ENCODE measurements at regions not wholly inside any gene's neighbourhood (a gene's known extent, or its start where the extent isn't known, plus 50 kb on each side); places are given as distances from the start of the nearest gene placed in this dataset.

DNA sequence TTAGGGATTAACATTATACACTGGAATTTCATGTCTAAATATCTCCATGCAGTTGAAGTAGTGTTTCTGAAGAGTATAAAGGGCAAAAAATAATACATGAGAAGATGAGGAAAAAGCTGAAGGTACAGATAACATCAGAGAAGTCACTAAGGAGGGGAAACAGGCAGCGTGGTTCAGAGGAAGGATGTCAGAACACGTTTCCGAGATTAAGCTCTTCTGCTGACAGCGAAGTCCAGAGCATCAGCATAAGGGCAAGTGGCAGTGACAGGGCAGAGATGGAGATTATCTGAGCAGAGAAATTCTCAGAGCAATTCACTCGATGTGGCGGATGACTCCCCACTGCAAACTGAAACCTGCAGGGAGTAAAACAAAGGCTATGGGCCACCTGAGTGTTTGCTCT is 443.2 kb upstream of the FRG1 start:
- TF ChIP-seq, protein P1, sequence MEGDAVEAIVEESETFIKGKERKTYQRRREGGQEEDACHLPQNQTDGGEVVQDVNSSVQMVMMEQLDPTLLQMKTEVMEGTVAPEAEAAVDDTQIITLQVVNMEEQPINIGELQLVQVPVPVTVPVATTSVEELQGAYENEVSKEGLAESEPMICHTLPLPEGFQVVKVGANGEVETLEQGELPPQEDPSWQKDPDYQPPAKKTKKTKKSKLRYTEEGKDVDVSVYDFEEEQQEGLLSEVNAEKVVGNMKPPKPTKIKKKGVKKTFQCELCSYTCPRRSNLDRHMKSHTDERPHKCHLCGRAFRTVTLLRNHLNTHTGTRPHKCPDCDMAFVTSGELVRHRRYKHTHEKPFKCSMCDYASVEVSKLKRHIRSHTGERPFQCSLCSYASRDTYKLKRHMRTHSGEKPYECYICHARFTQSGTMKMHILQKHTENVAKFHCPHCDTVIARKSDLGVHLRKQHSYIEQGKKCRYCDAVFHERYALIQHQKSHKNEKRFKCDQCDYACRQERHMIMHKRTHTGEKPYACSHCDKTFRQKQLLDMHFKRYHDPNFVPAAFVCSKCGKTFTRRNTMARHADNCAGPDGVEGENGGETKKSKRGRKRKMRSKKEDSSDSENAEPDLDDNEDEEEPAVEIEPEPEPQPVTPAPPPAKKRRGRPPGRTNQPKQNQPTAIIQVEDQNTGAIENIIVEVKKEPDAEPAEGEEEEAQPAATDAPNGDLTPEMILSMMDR (IDR thresholded peaks at IDR 0.05), result no peak
- TF ChIP-seq RAD21 (conservative IDR thresholded peaks at IDR 0.05 in 1 of 2, IDR thresholded peaks at IDR 0.05 in 1 of 2), result no peak
- TF ChIP-seq, protein P2, sequence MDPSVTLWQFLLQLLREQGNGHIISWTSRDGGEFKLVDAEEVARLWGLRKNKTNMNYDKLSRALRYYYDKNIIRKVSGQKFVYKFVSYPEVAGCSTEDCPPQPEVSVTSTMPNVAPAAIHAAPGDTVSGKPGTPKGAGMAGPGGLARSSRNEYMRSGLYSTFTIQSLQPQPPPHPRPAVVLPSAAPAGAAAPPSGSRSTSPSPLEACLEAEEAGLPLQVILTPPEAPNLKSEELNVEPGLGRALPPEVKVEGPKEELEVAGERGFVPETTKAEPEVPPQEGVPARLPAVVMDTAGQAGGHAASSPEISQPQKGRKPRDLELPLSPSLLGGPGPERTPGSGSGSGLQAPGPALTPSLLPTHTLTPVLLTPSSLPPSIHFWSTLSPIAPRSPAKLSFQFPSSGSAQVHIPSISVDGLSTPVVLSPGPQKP (IDR thresholded peaks at IDR 0.05; ENCODE audit: low read depth, low read length), result no peak
- TF ChIP-seq GATA3 (IDR thresholded peaks at IDR 0.05; ENCODE audit: borderline replicate concordance), result no peak
- TF ChIP-seq, protein P3, sequence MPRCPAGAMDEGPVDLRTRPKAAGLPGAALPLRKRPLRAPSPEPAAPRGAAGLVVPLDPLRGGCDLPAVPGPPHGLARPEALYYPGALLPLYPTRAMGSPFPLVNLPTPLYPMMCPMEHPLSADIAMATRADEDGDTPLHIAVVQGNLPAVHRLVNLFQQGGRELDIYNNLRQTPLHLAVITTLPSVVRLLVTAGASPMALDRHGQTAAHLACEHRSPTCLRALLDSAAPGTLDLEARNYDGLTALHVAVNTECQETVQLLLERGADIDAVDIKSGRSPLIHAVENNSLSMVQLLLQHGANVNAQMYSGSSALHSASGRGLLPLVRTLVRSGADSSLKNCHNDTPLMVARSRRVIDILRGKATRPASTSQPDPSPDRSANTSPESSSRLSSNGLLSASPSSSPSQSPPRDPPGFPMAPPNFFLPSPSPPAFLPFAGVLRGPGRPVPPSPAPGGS (IDR thresholded peaks at IDR 0.05), result no peak
- no peak for TF ChIP-seq MAFK (IDR thresholded peaks at IDR 0.05; ENCODE audit: partially characterized antibody)
- TF ChIP-seq, protein P4, sequence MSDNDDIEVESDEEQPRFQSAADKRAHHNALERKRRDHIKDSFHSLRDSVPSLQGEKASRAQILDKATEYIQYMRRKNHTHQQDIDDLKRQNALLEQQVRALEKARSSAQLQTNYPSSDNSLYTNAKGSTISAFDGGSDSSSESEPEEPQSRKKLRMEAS (IDR thresholded peaks at IDR 0.05), result no peak
- no peak for TF ChIP-seq JUNB (IDR thresholded peaks at IDR 0.05)
- TF ChIP-seq SREBF2 (IDR thresholded peaks at IDR 0.05), result no peak
- TF ChIP-seq KDM1A (IDR thresholded peaks at IDR 0.05; ENCODE audit: low read depth), result no peak
- TF ChIP-seq CBX8 (IDR thresholded peaks at IDR 0.05), result no peak
- TF ChIP-seq, protein P5, sequence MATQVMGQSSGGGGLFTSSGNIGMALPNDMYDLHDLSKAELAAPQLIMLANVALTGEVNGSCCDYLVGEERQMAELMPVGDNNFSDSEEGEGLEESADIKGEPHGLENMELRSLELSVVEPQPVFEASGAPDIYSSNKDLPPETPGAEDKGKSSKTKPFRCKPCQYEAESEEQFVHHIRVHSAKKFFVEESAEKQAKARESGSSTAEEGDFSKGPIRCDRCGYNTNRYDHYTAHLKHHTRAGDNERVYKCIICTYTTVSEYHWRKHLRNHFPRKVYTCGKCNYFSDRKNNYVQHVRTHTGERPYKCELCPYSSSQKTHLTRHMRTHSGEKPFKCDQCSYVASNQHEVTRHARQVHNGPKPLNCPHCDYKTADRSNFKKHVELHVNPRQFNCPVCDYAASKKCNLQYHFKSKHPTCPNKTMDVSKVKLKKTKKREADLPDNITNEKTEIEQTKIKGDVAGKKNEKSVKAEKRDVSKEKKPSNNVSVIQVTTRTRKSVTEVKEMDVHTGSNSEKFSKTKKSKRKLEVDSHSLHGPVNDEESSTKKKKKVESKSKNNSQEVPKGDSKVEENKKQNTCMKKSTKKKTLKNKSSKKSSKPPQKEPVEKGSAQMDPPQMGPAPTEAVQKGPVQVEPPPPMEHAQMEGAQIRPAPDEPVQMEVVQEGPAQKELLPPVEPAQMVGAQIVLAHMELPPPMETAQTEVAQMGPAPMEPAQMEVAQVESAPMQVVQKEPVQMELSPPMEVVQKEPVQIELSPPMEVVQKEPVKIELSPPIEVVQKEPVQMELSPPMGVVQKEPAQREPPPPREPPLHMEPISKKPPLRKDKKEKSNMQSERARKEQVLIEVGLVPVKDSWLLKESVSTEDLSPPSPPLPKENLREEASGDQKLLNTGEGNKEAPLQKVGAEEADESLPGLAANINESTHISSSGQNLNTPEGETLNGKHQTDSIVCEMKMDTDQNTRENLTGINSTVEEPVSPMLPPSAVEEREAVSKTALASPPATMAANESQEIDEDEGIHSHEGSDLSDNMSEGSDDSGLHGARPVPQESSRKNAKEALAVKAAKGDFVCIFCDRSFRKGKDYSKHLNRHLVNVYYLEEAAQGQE (IDR thresholded peaks at IDR 0.05), result no peak
- no peak for TF ChIP-seq ZNF302 (CRISPR knock-in tag; IDR thresholded peaks at IDR 0.05)
- TF ChIP-seq RNF2 (IDR thresholded peaks at IDR 0.05; ENCODE audit: borderline replicate concordance, low read depth), result no peak

Measured in A549 (cell line).